Tongue (tissue), 1 donor: ENCODE measurements at regions not wholly inside any gene's neighbourhood (a gene's known extent, or its start where the extent isn't known, plus 50 kb on each side); places are given as distances from the start of the nearest gene placed in this dataset.

Experiments used
- DNase-seq: peaks from one replicate; pipeline ENCODE4 v3.0.0-alpha.2; 2015

DNA sequence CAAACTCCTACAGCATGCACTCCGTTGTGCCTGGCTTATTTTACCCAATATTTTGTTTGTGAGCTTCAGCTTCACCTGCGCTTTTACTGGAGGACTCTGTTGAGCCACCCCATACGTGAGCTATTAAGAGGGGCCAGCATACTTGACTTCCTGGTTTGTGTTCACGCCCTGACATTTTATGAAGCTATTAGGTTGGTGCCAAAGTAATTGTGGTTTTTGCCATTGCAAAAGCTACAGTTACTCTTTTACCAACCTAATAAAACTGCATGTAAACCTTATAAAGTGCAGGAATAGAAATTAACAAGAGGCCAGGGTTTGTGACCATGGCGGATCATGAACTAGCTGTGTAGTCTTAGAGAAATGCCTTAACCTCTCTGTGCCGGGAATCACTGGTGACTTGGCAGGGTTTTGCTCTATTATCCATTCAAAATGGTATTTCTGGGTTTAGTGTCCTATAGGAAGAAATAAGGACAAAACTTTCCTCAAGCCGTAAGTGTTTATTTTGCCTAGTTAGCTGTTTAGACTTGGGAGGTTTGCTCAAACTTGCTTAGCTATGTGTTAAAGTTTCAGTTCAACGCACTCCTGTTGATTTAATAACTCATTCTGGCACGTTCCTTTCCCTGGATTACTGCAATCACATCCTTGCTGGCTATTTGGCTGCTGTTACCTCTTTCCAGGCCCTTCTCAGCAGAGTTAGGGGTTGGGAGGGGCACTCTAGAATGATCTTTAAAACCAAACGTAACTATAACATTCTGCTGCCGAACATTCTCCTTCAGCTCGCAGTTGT, 1027.6 kb downstream of the BCL11B start:
- DNase-seq = peak; percentile 40

DNA sequence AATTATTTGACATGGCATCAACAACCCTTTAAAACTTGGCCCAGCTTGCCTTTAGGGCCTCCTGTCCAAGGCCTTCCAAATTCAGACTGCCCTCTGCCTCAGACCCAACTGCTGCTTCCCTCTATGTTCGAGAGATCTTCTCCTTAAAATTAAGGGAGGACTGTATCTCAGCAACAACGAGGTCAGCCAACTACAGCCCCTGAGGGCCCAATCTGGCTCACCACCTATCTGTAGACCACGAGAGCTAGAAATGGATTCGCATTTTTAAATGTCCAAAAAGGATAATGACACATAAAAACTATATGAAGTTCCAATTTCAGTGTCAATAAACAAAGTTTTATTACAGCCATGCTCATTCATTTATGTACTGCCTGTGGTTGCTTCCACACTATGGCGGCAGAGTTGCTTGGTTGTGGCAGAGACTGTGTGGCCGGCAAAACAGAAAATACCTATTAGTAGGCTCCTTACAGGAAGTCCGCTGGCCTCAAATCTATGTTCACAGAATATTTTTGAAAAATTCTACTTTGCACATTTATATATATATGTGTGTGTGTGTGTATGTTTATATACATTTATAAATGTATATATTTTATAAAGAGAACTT, 1026.9 kb downstream of the BCL11B start:
- no peak for DNase-seq

DNA sequence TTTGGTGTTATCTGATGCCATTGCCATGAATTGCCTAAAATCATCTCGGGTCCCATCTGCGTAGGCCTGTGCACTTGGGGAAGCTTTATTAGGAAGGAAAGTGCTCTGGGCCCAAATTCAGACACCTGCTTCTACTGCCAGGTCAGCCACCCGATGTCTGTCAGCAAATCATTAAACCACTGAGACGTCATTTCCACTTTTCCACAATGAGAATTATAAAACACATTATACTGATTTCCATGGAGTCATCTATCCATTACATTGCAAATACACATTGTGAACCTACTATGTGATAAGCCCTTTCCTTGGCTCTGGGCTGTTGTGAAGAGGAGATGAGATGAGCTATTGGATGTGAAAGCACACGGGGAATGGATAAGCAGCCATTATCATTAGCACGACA, 1022.9 kb downstream of the BCL11B start:
- no peak for DNase-seq

DNA sequence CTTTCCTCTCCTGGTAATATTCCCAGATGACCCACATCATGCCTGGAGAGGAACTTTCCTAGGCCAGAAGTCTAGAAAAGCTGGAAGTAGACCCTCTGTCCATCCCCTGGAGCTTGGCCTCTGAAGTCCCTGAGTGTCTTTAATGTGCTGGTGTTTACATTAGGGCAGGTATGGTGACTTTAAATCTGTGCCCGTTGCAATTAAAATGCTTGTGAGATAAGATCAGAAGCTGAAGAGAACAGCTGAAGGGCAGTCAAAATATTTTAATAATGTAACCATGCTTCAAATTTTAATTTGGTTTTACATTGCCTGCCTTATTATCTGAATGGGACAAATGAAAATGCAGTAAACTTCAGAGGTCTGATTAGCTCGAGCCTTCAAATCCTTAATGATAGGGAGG, 1022.5 kb downstream of the BCL11B start:
- no peak for DNase-seq

DNA sequence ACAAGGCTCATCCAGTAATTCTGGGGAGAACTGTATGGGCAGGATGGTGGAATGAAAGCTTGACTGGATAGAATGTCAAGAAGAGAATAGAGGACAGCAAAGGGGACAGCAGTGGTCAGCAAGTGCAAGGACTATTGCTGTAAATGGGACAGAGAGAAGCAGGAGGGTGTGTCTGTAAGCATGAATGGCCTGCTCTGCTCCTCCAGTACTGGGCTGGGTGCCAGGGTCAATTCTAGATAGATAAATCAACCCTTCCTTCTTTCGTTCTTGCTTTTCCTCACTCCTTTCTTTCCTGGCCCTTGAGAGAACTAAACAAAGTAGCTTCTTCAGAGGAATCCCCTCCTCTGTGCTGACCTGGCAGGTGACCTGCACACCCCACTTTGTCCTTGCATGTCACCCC, 1019.2 kb downstream of the BCL11B start:
- no peak for DNase-seq

DNA sequence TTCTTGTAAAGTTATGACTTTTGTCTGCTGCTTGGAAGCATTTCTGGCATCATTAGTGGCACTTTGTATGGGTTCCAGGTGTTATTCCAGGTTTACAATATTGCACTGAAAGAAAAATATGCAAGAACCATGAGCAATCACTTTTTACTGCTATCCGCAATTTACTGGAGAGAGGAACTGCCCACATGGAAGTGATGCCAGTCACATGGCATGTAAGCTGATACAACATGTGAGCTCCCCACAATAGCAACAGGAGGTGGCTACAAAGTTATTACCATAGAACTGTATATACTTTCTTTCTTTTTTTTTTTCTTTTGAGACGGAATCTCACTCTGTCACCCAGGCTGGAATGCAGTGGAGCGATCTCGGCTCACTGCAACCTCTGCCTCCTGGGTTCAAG, 1012.1 kb downstream of the BCL11B start:
- DNase-seq = peak; percentile 49

DNA sequence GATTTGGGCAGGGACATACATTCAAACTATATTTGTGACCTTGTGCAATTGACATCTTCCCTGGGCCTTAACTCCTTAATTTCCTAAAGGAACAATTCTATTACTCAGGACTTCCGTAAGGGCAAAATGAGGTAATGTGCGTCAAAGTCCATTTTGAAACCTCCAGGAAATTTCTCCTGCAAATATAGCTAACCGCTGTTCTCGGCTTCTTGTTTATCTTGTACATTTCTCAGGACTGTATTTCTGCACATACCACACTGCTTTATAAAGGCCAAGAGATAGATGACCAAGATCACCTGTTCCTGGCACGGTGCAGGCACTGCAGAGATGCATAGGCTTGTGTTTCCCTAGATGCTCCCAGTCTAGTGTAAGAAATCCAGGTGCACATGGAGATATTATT, 1009.4 kb downstream of the BCL11B start:
- DNase-seq = no peak

DNA sequence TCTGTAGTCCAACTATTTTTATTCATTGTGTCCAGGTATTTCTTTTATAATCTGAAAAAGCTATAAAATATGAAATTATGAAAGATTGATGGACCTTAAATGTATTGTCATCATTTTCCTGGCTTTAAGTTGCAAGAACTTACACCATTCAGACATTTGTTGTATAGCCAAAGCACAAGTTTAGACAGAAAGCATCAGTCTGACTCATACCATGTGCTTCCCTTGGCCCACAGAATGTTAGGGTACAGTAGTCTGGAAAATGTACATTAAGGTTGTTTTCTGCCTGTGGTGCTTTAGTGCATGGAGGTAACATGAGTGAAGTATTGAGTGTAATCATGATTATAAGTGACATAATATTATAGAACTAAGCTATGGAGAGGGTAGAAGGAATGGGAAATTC, 1002.5 kb downstream of the BCL11B start:
- no peak for DNase-seq

DNA sequence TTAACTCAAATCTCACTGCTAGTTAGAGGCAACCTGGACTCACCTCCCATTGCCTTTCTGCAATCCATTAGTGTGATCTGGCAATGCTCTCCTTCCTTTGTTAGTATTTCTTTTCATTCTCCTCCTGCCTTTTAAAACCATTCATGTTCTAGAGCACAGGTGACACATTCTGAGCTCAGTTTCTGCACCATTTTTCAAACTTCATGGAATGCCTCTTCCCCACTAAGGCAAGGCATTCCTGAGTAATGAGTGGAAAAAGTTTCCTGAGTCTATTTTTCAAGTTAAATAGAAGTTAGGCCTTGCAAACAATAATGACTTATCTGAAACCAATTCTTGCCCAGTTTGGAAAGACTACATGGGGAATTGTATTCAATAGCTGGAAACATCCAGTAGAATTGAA, 1001.8 kb downstream of the BCL11B start:
- DNase-seq = no peak

DNA sequence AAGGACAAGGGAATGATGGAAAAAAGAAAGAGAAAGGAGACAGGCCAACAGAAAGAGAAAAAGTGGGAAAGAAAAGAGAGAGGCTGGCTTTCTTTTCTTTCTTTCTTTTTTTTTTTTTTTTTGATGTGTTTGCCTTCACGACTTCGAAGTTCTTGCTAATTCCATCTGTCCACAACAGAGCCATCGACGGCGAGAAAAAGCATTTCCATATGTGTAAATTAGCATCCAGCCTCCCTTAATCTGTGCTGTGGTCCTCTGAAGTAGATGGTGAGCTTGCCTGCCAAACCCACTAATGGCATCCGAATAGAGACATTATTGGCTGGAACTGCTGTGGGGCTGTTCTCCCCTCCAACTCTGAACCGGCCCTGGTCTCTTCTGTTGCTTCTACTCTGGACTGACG, 997.4 kb downstream of the BCL11B start:
- no peak for DNase-seq

DNA sequence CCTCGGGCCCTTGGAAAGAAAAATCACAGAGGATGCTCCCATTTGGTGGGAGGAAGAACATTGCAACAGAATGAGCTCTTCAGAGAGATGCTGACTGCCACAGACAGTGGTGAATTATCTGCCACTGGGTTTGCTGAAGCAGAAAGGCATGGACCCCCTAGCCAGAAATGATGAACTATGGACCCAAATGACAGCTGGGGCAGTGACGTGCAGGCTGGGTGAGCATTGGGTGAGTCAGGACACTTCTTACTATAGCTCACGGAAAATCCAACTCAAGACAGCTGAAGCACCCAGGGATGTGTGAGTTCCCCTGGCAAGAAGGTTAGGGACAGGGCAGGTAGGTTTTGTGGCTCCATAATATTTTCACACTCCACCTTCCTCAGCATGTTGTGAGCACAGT, 993.2 kb downstream of the BCL11B start:
- DNase-seq = no peak

DNA sequence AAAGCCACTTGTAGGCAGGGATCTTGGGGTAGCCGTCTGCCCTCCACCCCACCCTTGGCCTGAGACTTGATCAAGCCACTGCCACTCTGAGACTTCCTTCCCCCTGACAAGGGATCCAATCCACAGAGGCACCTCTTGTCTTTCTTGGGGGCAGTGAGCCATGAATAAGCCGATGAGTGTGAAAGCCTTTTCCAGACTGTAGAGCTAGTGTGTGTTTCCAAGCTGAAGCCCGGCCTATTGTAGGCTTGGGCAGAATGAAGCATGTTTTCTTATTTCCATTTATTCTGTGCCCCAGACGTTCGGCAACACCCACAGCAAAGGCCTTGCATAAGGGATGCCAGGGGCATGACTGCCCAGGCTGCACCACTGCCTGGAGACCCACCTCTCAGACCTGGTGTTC, 991.6 kb downstream of the BCL11B start:
- DNase-seq = no peak

DNA sequence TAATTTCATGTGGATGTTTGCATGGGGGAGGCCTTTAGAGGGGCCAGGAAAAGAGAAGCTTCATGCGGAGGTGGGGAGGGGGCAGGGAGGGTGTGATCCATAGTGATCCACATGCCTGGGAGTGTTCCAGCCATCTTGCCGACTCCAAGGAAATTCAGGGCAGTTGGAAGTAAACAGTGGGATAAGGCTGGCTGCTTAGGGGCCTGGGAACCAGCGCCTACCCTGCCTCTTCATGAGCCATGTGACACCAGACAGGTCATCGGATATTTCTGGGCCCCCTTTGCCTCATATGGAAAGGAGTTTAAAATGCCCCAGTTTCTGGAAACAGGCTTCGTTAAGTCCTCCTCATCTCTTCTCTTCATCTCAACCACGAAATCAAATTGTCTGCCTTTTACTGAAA, 983.2 kb downstream of the BCL11B start:
- DNase-seq = no peak

DNA sequence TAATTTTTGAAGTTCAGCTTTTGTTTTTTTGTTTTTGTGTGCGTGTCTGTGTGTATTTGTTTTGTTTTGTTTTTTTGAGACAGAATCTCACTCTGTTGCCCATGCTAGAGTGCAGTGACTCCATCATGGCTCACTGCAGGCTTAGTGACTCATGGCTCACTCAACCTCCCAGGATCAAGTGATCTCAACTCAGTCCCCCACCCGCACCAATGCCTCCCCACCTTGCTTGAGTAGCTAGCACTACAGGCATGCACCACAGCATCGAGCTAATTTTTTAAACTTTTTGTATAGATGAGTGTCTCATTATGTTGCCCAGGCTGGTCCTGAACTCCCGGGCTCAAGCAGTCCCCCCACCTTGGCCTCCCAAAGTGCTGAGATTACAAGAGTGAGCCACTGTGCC, 981.4 kb downstream of the BCL11B start:
- no peak for DNase-seq

DNA sequence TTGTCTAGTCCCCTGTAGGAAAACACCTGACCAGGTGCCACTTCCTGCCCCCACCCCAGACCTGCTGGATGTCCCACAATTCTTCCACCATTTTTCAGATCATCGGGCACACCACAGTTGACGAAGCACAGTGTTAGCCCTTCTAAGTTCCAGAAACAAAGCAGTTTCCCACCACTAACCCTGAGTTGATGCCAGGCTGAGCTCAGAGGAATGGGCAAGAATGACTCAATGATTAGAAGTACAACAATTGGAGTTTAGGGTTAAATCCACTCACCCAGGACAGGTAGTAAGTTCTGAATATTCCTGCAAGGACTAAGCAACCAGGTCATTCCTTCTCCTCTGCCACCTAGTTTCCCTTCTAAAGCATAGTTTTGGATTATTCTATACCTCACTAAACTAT, 979.8 kb downstream of the BCL11B start:
- DNase-seq = no peak

DNA sequence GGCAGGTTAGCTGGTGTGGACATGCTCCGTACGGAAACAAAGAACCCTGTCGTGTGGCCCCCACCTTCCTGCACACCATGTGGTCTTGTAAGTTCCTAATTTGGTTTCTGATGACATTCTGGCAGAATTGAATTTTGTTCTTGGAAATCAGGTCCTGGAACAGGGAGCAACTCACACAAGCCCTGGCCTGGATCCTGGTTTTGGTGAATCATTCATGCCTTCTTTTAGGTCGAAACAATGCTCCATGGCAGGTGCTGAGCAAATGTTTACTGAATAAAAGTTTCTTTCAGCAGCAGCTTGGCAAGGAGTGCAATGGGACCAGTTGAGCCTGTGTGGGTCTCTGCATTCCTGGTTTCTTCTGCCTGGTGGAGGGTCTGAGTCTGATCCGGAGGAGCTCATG, 978.4 kb downstream of the BCL11B start:
- peak; percentile 91 for DNase-seq

DNA sequence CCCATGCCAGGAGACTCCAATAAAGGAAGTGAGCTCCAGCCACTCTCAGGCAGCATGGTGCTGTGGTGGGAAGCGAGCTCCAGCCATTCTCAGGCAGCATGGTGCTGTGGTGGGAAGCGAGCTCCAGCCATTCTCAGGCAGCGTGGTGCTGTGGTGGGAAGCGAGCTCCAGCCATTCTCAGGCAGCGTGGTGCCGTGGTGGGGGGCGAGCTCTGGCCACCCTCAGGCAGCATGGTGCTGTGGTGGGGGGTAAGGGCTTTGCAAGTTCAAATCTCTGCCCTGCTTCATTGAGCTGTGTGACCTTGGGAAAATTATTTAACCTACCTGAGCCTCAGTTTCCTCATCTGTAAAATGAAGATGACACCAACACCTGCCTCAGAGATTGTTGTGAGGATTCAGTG, 975.1 kb downstream of the BCL11B start:
- no peak for DNase-seq

DNA sequence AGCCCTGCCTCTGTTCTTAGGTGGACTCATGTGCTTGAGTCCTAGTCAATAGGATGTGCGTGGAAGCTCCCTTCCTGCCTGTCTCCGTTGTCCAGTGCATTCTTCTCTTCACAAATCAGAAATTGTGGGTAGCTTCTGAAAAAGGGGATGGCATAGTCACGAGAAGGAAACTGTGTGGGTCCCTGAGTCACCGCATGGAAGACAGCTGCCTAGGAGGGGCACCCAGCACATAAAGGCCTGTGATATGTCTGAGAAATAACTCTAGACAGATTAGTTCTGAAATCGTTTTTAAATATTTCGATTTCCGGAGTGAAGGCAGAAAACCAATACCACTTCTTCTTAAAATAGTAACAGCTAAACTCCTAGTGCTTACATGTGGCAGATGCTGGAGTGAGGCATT, 974.4 kb downstream of the BCL11B start:
- DNase-seq = no peak

DNA sequence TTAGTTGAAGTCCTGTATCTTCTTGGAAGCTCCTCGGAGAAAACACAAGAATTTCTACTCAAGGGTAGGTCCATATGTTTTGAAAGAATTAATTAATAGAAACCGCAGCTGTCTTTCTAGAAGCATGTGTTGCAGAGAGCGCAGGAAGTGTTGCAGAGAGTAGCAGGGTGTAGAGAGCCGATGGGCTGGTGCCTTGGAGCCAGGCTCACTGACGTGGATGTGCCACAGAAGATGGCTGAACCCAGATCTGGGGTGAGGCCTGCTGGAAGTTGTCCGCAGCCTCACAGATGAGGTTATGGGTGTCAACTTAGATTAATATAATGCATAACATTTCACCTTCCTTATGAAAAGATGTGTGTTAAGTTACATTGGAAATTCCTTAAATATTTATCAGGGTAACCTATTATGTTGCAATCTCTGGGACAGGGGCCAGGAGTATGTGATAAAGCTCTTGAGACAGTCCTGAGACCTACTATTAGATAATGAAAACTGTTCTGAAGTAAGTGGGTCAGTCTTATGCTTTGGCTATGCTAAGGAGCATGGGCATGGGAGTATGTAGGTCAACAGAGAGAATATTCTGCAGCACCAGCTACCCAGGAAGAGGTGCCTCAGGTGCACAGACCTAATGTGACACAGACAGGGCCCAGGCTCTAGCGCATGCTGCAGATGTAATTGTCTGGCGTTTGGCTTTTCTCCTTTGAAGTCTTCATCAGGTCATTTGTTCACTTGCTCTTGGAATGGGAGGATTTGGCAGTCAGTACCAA, 973.3 kb downstream of the BCL11B start:
- no peak for DNase-seq

DNA sequence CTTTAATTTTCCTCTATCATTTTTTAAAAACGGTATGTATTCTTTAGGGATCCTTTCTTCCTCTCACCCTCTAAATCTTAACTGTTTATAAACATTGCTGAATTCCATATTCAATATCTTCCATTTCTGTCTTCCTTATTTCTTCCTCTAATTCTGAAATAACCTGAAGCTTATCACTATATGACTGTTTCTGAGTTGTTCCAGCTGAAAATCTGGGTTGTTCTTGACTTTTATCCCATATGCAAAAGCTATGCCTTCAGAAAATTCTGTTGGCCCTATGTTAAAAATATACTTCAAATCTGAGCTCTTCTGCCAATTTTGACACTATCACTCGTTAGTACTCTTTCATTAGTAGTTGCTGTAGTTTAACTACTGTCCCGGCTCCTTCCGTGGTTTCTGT, 970.3 kb downstream of the BCL11B start:
- no peak for DNase-seq

DNA sequence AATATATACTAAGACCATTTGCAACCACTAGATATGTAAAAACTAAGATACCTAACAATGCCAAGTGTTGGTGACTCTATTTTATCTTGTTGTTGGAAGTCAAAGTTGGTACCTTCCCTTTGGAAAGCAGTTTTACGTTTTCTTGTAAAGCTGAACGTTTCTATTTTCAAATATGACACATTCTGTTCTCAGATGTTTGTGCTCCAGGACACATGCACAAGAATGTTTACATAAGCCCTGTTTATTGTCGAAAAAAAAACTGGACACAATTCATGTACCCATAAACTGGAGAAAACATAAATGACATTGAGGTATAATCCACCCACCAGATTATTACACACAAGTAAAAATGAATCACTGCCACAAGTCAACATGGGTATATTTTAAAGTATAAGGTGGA, 967.4 kb downstream of the BCL11B start:
- DNase-seq = no peak

DNA sequence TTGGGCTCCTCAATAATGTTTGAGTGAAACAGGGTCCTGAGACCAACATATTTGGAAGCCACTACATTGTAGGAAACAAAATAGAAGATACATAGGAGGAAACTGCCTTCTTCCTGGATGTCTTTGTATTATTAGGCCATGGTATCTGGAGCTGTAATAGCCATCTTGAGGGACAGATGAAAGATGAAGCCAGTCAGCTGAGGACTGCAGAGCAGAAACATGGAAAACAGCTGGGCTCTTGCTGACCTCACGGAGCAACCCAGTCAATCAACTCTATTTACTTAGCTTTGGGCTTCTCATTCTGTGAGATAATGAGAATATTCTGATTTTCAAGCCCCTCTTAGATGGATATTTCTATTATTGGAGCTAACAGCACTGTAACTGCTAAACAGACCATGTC, 962.4 kb downstream of the BCL11B start:
- DNase-seq = peak; percentile 63

DNA sequence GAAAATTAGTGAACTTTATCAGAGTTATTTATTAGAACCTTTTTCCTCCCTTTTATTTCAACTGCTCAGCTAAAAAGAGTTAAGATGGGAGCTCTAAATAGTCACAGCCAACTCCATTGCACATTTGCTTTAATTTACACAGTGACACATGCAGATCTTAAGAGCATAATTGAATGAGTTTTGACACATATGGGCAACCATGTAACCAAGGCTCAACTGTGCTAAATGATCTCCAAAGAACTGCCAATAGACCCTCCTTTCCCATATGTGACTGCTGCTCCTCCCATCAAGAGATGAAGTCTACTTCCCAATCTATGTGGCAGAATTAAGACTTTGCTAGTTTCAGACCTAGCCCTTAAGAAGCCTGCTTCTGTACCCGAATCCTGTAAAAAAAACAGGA, 960.0 kb downstream of the BCL11B start:
- DNase-seq = no peak

DNA sequence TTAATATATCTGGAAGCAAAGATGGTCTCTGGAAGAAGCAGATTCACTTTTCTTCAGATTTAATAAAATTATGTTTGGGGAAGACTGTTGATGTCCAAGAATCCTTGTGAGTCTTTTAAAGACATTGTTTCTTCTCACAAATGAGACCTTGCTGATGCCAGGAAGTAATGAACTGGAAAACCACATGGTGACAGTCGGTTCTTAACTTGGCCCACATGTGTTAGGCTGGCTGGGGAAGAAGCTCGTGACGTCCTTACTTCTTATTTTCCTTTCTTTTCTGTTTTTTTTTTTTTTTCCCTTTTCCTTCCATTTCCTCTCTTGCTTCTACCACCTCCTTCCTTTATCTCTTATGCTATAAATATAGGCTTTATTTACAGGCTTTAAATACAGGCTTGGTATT, 950.2 kb downstream of the BCL11B start:
- DNase-seq = no peak
